ENCODE measurements at regions not wholly inside any gene's neighbourhood (a gene's known extent, or its start where the extent isn't known, plus 50 kb on each side); places are given as distances from the start of the nearest gene placed in this dataset.

DNA sequence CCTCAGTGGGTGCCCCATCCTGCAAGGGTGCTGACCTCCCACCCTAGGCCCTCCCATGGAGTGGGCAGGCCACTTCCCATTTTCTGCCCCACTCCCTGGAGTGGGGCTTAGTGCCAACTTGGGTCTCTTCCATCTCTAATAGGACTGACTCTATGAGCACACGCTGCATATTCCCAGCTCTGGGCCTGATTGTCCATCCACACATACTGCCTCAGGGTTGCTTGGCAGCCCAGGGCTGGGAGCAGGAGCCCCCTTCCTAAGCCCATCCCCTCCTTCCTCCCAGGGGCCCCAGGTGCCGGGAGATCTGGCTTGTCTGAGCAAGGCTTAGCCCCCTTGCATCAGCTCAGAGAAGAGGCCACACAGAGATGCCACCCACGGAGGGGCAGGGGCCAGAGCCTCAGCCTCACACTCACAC lies 55.1 kb downstream of the PJA1 start:
- no peak for DNase-seq

- no peak for DNase-seq
Measured at GRCh38 chrX:69109706-69110105, 55.5 kb downstream of the PJA1 start.

GRCh38 chrX:69109036-69109663 lies 56.1 kb downstream of the PJA1 start:
- DNase-seq = no peak

DNA sequence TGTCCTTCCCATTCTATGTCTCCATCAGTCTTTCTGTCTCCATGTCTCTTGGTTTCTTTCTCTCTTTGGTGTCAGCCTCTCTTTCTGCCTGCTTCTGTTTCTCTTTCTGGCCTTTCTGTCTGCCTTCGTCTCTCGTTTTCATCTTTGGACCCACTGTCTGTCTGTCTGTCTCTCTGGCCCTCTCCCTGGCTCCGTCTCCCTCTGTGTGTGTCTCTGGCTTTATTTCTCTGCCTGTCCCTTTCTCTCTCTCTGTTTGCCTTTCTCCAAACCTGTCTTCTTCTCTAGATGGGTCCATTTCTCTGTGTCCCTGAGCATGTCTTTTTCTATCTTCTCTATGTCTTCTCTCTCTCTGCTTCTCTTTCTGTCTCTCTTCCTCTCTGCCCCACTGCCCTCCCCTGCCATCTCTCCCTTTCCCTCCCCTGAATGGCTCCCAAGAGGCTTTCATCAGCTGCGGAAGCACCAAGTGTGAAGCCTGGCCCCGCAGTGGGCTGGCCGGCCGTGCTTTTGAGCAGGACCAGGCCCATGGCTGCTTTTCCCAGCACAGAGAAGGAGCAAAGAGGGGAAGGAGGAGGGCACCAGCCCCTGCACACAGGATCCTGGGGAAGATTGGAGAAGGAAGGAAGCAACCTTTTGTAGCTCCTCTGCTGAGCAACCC lies 57.4 kb downstream of the PJA1 start:
- DNase-seq = no peak

DNA sequence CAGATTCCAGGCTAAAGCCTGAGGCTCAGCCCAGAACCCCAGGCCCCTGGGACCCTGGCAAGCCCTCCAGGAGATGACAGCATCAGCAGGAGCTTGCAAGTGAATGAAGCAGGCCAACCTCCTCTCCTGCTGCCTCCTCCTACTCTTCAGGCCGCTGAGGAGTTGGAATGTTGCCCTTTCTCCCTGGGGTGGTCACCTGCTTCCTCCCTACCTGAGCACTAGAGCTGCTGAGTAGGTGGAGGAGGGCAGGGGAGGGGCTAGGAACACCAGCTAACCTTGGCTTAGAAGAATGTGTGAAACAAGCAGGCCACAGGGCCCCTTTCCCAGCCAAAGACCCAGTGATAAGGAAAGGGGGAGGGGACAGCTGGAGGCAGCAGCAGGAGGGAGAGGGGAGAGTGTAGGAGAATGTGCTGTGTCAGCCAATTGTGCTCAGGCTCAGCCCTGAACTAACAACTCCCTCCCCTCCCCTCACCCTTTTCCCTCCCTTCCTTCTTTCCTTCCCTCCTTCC lies 58.0 kb downstream of the PJA1 start:
- DNase-seq = no peak

DNA sequence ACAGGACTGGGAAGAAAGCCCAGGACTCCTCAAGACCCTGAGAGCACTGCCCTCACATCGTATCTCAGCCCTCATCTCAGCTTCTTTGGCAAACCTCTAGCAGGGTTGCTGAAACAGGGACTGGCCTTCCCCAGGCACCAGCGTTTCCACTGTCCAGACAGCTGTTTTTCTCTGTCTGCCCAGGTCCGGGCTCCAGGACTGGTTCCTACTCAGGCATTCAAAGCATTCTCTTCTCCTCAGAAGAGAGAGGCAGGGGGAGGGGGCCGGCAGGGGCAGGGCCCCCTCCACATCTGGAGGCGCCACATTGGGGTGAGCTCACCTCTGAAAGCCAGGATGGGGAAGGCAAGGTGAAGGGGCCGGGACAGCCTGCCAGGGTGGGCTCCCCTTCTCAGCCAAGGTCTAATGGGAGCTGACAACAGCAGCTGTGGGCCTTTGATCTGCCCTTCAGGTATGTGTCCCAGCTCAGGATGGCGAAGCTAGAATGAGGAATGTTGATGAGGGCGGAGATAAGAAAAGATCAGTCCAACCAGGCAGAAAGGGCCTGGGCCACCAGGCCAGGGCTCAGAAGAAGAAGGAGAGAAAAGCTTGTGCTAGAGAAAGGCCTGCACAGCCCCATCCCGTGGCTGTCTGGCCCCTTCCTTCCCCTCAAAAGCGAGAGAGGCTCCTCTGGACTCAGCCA lies 60.4 kb downstream of the PJA1 start:
- DNase-seq = no peak

DNA sequence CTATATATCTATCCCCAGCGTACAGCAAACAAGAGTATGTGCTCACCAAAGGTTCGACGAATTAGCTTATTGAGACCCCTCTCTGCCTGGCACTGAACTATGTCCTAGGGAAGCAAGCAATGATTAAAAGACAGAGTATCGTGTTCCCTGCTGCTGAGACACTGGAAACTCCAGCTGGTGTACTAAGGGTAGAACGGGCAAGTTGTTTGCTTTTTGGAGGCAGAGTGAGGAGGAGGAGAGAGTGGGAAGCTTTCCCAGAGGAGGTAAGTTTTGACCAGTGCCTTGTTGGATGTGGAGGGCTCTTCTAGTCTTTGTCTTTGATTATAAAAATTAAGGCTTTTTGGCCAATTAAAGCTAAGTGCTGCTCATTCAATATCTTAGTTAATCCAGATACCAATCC lies 61.7 kb downstream of the PJA1 start:
- DNase-seq = no peak

DNA sequence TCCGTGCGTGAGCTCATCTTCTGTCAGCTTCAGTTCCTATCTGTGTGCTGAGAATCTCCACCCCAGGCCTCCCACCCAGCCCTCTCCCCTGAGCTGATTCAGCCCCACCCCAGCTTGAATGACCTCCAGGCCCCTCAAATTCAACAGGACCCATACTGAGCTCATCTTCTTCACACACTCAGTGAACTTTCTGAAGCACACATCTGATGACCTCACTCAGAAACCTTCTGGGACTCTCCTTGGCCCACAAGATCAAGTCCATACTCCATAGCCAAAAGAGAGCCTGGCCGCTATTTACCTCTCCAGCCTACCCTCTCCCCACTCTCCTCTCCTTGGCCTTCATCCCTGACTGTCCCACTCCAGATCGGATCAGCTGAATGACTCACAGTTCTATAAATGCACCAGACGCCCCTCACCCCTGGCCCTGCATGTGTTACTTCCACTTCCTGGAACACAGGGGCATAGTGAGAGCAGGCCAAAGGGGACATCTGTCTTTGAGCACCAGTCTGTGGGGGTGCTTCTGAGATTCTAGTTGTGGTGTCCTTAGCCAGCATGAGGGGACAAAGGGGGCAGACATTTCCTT lies 62.5 kb downstream of the PJA1 start:
- no peak for DNase-seq

DNA sequence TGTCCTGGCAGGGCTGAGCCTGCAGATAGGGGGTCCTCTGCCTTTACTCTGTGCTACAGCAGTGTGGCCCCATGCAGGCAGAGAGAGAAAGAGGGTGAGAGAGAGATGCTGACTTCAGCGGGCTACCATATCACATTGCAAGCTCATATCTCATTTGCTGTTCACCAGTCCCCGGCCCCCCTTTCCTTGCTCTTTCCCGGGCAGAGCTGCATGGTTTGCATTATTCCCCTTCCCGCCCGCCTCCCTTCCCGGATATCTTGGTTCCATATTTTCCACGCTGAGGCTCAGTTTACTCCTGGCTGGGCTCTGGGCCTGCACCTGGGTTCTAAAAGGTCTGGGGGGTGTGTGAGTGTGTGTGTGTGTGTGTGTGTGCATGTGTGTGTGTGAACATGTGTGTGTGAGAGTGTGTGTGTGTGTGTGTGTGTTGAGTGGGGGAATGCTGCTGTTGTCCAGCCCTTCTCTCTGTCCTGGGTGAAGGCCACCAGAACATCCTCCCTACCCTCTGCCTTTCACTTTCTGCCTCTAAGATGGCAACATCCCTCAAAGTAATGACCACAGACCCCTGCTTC lies 63.5 kb downstream of the PJA1 start:
- no peak for DNase-seq

DNA sequence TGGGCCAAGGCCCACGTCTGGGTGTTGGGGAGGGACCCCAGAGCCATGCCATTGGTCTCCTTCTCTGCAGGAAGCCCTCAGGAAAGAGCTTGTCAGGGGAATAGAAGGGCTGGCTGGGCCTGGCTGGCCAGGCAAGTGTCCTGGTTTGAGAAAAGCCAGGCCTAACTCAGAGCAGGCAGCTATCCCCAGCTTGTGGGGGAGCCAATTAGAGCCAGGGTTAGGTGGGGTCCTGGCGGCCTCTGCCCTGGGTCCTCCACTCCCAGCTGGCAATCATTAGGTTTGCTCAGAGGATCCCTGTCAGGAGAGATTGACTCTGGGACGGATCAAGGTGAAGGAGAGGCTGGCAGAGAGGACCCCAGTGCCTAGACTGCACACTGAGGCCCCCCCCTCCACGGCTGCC lies 64.8 kb downstream of the PJA1 start:
- DNase-seq = no peak

- DNase-seq = no peak
Measured at GRCh38 chrX:69097451-69098236, 67.6 kb downstream of the PJA1 start.

DNA sequence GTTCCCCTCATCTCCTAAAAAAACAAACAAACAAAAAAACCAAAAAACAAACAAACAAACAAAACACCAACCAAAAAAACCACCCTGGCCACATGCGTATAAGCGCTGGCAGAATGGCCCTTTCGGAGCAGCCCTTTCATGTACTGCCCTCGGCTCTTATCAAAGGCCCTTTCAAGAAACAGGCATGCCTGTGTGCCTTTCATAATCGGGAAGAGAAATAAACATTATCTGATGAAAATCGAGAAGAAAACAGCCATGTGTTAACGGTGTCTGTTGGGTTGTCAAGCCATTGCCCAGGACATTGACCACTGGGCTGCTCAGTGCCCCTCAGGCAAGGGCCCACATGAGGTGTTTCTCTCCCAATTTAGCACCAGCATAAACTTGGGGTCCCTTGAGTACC lies 68.3 kb downstream of the PJA1 start:
- DNase-seq = no peak

DNA sequence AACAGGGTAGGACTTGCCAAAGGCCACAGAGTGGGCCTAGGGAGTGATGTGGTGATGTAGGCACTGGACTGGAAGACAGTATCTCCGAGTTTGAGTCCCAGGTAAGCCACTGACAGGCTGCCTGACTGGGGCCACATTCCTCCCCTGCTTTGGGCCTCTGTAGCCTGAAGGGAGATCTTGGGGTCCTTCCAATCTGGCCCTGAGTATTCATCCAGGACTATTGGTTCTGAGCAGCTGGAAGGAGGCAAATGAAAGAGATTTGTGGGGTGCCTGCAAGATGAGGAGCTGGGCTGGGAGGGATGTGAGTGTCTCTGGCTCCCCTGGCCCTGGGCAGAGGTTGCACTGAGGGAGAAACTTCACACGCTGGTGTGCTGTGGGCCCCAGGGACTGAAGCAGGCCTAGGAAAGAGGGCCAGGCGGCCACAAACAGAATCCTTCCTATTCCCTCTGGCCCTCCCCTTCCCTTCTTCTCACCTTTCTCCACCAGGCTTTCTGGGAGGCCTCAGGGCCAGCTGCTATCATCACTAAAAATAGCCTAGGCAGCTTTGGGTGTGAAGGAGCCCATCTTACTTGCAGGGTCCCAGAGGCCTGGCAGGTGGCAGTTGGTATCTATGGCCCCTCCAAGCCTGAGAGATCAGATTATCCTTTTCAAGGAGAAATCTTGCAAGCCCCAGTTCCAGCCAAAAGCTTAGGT lies 70.1 kb downstream of the PJA1 start:
- no peak for DNase-seq

DNA sequence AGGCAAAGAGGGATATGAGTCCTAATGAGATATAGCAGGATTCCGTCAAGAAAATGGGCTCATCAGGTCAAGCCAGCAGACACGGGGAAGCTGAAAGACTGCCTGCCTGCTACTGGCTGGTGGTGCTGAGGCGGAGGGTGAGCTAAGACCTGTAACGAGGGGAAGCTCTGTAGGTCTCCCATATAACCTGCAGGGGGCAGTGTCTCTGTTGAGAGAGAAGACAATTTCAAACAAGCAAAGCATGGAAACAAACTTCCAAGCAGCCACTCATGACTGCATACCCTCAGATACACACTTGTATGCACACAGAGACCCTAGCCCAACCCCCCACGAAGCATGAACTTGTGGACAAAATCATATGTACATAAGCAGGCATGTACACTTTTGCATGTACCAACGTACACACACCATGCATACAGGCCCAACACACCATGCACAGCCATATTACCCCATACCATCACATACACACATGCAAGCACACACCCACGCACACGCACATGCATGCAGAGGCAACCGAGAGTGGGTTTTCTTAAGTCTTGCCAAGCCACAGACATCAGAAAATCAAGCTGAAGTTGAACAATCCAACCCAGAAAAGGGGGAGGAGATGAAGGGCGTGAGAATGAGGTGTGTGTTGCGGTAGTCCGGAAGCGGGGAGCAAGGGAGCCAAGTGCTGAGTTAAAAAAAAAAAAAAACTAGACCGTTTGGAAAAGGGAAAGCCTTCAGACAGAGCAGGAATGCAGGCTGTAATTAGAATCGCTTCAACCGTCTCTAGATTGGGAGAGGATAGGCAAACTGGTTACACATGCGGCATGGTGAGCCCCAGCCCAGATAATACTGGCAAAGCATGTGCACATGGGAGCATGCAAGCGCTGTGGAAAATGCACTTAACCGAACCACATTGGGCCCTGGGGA lies 71.0 kb downstream of the PJA1 start:
- DNase-seq = peak; percentile 20

DNA sequence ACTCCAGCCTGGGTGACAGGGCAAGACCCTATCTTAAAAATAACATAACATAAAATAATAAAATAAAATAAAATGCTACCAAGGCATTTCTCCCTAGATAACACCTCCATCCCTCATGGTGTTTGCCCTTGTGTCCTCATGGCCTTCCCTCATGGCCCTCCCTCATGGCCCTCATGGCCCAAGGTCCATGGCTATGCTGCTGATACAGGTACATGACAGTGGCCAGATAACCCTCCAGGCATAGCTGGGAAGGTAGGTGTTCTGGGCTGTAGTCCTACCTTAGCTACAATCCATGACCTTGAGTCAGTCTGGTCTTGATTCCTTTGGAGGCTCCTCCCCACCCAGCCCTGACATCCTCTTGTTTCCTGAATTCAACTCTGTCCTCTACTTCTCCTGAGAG lies 75.2 kb downstream of the PJA1 start:
- no peak for DNase-seq

- no peak for DNase-seq
Measured at GRCh38 chrX:69089203-69089602, 76.0 kb downstream of the PJA1 start.

GRCh38 chrX:69088171-69088938 lies 76.9 kb downstream of the PJA1 start:
- no peak for DNase-seq

DNA sequence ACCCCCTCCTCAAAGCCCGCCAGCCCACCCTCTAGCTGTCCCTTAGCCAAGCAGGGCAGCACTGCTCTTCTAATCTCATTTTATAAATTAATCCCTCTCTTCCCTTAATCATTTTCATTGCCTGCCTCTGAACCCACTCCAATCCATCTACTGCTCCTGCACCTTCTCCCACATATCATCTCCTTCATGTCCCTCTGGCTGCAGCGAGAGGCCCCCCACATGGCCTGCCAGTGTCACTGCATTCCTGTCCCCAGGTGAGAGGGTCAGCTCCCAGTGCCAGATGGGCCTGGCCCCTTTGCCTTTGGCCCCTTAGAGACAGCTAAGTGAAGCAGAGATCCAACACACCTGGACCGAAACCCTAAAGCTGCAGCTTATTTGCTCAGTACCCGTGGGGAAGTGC lies 79.4 kb downstream of the PJA1 start:
- DNase-seq = no peak

- no peak for DNase-seq
Measured at GRCh38 chrX:69085151-69085550, 80.1 kb downstream of the PJA1 start.

GRCh38 chrX:69083801-69084200 lies 81.5 kb downstream of the PJA1 start:
- no peak for DNase-seq
